GM19452 (cell line): ENCODE measurements at regions not wholly inside any gene's neighbourhood (a gene's known extent, or its start where the extent isn't known, plus 50 kb on each side); places are given as distances from the start of the nearest gene placed in this dataset.
"Not testable (repeated sequence)": the region's sequence is repeated elsewhere in the genome, so short reads cannot be mapped to it uniquely, and the experiment has no call there.

ENCODE experiments used
- ATAC-seq: cut with Tn5 transposase; IDR thresholded peaks from one replicate; pipeline ENCODE4 v1.9.1; 2021; ENCODE audit not compliant: unreplicated experiment

GRCh38 chr10:36564433-36564832, 561.0 kb upstream of the ANKRD30A start:
- no peak for ATAC-seq

GRCh38 chr10:36559412-36560400, 565.7 kb upstream of the ANKRD30A start:
- ATAC-seq: no peak

GRCh38 chr10:36556468-36556867, 568.9 kb upstream of the ANKRD30A start:
- ATAC-seq: no peak

- ATAC-seq: no peak
Measured at GRCh38 chr10:36555036-36555435, 570.4 kb upstream of the ANKRD30A start.

GRCh38 chr10:36547965-36548364, 577.4 kb upstream of the ANKRD30A start:
- no peak for ATAC-seq

GRCh38 chr10:36542493-36542892, 582.9 kb upstream of the ANKRD30A start:
- ATAC-seq: no peak

GRCh38 chr10:36540611-36541010, 584.8 kb upstream of the ANKRD30A start:
- no peak for ATAC-seq

GRCh38 chr10:36538953-36539586, 586.3 kb upstream of the ANKRD30A start:
- no peak for ATAC-seq

- ATAC-seq: peak; percentile 99
Measured at GRCh38 chr10:36534471-36535002, 590.9 kb upstream of the ANKRD30A start.

GRCh38 chr10:36533861-36534260, 591.5 kb upstream of the ANKRD30A start:
- ATAC-seq: no peak

- no peak for ATAC-seq
Measured at GRCh38 chr10:36533316-36533715, 592.1 kb upstream of the ANKRD30A start.

GRCh38 chr10:36531621-36532020, 593.8 kb upstream of the ANKRD30A start:
- ATAC-seq: no peak

GRCh38 chr10:36526033-36526432, 599.4 kb upstream of the ANKRD30A start:
- no peak for ATAC-seq

GRCh38 chr10:36524126-36524525, 601.3 kb upstream of the ANKRD30A start:
- not testable (repeated sequence) for ATAC-seq

GRCh38 chr10:36519909-36520308, 605.5 kb upstream of the ANKRD30A start:
- ATAC-seq: no peak

- no peak for ATAC-seq
Measured at GRCh38 chr10:36516281-36516680, 609.1 kb upstream of the ANKRD30A start.

- no peak for ATAC-seq
Measured at GRCh38 chr10:36515319-36515718, 610.1 kb upstream of the ANKRD30A start.

- ATAC-seq: no peak
Measured at GRCh38 chr10:36507715-36508114, 617.7 kb upstream of the ANKRD30A start.

GRCh38 chr10:36506697-36507496, 618.5 kb upstream of the ANKRD30A start:
- ATAC-seq: no peak

- ATAC-seq: no peak
Measured at GRCh38 chr10:36506261-36506660, 619.1 kb upstream of the ANKRD30A start.

GRCh38 chr10:36504758-36505157, 620.6 kb upstream of the ANKRD30A start:
- ATAC-seq: no peak
